Hepatocyte (in vitro differentiated cells): ENCODE measurements at regions not wholly inside any gene's neighbourhood (a gene's known extent, or its start where the extent isn't known, plus 50 kb on each side); places are given as distances from the start of the nearest gene placed in this dataset.

Experiments
- EZH2 ChIP-seq: fragments of 200-600 bp; sonication (generic); IDR thresholded peaks from 2 replicates; pipeline ENCODE4 v1.6.1; 2016; ENCODE audit warnings: antibody characterized with exemption, mild to moderate bottlenecking, borderline replicate concordance
- EZH2phosphoT487 ChIP-seq: fragments of 200-600 bp; sonication (generic); IDR thresholded peaks from one replicate; pipeline ENCODE4 v1.6.1; 2018; ENCODE audit warnings: antibody characterized with exemption, mild to moderate bottlenecking, low read depth, moderate library complexity; ENCODE audit not compliant: unreplicated experiment, severe bottlenecking
- TF ChIP-seq, protein P1 (sequence below): fragments of 200-600 bp; sonication (generic); IDR thresholded peaks from 2 replicates; pipeline ENCODE4 v1.5.1; 2016; ENCODE audit warnings: antibody characterized with exemption, mild to moderate bottlenecking; ENCODE audit not compliant: poor library complexity

DNA sequence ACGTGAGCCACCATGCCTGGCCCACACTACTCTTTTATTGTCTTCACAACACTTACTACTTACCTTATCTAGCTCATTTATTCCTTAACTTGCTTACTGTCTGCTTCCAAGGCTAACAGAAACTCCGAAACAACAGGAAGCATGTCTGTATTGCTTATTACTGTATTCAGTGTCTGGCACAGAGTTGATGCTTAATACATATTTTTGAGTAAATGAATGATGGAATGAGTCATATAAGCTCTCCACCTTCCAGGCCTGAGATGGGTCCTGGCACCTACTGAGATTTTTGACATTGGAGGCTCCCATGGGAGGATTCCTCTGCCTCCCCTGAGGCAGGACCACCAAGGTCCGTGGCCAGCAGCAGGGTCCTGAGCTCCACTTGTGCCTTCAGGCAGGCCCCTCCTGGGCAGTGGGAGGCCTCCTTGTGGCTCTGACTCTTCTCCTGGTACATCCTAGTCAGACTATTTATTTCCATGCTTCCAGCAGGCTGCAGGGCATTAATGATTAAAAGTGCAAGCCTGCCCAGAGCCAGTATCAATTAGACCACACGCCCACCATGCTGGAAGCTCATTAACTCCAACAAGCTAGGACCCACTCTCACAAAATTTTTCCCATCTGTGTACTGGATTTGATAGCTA is 76.5 kb upstream of the CTNNA1 start:
- TF ChIP-seq, protein P1, sequence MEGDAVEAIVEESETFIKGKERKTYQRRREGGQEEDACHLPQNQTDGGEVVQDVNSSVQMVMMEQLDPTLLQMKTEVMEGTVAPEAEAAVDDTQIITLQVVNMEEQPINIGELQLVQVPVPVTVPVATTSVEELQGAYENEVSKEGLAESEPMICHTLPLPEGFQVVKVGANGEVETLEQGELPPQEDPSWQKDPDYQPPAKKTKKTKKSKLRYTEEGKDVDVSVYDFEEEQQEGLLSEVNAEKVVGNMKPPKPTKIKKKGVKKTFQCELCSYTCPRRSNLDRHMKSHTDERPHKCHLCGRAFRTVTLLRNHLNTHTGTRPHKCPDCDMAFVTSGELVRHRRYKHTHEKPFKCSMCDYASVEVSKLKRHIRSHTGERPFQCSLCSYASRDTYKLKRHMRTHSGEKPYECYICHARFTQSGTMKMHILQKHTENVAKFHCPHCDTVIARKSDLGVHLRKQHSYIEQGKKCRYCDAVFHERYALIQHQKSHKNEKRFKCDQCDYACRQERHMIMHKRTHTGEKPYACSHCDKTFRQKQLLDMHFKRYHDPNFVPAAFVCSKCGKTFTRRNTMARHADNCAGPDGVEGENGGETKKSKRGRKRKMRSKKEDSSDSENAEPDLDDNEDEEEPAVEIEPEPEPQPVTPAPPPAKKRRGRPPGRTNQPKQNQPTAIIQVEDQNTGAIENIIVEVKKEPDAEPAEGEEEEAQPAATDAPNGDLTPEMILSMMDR: no peak
- TF ChIP-seq EZH2: no peak
- TF ChIP-seq EZH2phosphoT487: no peak
